NB4 (cell line): ENCODE measurements at regions not wholly inside any gene's neighbourhood (a gene's known extent, or its start where the extent isn't known, plus 50 kb on each side); places are given as distances from the start of the nearest gene placed in this dataset.

Source experiments
- POLR2A ChIP-seq: IDR thresholded peaks from 2 replicates; pipeline ENCODE4 v1.6.1; 2011; ENCODE audit warnings: mild to moderate bottlenecking; ENCODE audit not compliant: insufficient read length; ENCODE audit errors: extremely low read depth
- TF ChIP-seq, protein P1 (sequence below): IDR thresholded peaks from one replicate; pipeline ENCODE4 v1.5.1; 2012; ENCODE audit warnings: low read depth, low read length
- TF ChIP-seq, protein P2 (sequence below): IDR thresholded peaks from 2 replicates; pipeline ENCODE4 v1.6.1; 2011; ENCODE audit warnings: low read depth, low read length

DNA sequence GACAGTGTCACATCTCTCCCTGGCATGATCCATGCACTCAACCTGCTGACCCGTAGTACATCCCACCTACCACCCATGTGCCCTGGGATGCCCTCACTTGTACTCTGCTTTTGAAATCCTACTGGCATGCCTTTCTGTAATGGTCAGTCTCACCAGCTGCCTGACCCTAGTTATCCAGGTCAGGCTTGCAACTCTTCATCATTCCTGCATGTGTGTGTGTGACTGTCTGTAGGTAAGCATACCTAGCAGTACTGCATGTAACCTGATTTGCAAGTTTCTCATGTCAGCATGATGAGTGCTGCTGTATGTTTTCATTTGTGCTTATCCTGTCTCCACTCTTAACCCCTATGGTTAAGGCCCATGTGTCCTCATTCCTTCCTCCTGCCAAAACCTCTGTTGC, 202.0 kb upstream of the MTNR1B start:
- no peak for TF ChIP-seq POLR2A
- TF ChIP-seq, protein P1, sequence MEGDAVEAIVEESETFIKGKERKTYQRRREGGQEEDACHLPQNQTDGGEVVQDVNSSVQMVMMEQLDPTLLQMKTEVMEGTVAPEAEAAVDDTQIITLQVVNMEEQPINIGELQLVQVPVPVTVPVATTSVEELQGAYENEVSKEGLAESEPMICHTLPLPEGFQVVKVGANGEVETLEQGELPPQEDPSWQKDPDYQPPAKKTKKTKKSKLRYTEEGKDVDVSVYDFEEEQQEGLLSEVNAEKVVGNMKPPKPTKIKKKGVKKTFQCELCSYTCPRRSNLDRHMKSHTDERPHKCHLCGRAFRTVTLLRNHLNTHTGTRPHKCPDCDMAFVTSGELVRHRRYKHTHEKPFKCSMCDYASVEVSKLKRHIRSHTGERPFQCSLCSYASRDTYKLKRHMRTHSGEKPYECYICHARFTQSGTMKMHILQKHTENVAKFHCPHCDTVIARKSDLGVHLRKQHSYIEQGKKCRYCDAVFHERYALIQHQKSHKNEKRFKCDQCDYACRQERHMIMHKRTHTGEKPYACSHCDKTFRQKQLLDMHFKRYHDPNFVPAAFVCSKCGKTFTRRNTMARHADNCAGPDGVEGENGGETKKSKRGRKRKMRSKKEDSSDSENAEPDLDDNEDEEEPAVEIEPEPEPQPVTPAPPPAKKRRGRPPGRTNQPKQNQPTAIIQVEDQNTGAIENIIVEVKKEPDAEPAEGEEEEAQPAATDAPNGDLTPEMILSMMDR, result no peak
- TF ChIP-seq, protein P2, sequence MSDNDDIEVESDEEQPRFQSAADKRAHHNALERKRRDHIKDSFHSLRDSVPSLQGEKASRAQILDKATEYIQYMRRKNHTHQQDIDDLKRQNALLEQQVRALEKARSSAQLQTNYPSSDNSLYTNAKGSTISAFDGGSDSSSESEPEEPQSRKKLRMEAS, result no peak
